Limb (tissue), 2 donors: ENCODE measurements at regions not wholly inside any gene's neighbourhood (a gene's known extent, or its start where the extent isn't known, plus 50 kb on each side); places are given as distances from the start of the nearest gene placed in this dataset.
"Not testable (repeated sequence)": the region's sequence is repeated elsewhere in the genome, so short reads cannot be mapped to it uniquely, and the experiment has no call there.

ENCODE experiments used
- DNase-seq, 2 donors: peaks; one replicate each; pipeline ENCODE4 v3.0.0-alpha.2; 2016; ENCODE audit errors: extremely low spot score in 2 of 2

DNA sequence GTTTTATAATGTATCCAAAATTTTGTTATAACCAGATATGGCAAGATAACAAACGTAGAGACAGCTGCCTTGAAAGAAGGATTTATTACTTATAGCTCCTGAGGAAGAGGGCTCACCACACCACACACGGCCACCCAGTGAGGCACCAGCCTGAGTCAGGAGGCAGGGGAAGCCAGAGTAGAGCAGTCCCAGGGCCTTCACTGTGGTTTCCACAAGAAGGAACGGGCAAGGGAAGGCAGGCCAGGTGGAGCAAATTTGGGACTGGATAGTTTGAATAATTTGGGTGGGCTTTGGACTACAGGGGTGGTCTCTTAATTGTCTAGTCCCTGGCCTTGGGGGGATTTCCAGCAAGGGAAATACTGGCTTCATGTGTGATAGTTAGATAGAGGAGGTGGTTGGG lies 72.5 kb downstream of the RRAGC start:
- no peak for DNase-seq

DNA sequence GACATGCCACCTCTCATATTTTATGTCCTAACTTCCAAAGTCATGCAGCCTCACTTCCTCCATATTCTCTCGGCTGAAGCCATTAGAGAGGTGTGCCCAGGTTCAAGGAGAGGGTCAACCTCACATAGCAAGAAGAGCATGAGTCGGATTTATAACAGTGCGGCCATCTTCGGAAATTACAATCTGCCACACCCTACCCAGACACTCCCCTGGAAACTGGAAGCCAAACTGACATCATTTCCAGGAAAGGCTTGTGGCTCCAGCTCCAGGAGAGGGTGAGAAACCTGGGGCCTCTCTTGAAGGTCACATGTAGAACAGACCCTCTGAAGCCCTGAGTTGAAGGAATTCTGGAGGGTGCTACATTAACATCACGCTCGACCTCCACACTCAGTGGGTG lies 73.5 kb downstream of the RRAGC start:
- DNase-seq = no peak

DNA sequence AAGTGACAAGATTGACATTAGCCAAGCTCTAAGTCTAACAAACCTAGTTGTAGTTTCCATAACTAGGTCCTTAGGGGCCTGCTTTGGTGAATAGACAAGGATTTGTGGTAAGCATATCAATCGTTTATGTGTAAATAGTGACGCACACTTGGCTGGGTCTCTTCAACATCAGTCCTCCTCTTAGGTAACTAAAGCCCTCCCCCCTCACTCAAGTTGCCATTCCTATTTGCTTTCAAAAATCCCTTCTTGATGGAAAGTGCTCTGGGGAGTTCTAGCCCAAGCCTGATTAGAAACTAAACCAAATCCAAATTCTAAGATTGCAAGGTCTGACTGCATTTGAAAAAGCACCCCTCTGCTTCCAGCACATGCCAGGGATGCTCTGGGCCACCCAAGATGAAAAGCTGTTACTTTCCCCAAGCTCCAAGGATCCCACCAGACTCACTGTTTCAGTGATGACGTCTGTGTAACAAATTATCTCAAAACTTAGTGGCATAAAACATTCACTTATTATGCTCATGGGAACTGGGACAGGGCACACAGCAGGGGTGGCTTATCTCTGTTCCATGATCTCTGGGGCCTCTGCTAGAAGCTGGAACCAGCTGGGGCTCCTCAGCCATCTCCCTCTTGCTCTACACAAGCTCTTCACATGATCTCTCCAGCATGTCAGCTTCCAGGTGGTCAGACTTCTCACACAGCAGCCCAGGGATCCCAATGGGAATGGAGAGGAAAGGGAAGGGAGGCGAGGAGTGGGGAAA lies 74.1 kb downstream of the RRAGC start:
- DNase-seq = no peak

DNA sequence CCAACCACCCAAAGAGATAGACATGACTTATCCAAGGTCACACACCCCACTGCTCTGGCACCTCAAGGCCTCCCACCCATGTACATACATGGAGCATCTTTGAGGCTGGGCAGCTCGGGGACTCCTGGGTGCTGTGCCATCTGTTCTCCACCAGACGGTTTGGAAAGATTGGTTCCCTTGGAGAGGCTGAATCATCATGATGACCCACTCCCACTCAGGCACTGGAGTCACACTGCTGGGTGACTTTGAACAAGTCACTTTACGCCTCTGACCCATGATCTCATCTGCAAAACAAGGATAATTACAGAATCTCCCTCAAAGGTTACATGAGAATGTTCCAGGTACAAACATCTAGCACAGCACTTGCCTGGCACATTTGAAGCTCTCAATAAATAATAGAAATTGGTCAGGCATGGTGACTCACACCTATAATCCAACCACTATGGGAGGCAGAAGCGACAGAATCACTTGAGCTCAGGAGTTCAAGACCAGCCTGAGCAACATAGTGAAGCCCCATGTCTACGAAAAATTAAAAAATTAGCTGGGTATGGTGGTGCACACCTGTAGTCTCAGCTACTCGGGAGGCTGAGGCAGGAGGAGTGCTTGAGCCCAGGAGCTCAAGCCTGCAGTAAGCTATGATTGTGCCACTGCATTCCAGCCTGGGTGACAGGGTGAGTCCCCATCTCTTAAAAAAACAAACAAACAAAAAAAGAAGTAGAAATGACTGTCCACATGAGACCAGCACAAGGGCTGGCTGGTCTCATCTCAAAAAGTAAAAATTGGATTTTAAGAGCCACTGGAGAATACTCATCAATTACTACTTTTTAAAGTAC lies 74.9 kb downstream of the RRAGC start:
- no peak for DNase-seq

DNA sequence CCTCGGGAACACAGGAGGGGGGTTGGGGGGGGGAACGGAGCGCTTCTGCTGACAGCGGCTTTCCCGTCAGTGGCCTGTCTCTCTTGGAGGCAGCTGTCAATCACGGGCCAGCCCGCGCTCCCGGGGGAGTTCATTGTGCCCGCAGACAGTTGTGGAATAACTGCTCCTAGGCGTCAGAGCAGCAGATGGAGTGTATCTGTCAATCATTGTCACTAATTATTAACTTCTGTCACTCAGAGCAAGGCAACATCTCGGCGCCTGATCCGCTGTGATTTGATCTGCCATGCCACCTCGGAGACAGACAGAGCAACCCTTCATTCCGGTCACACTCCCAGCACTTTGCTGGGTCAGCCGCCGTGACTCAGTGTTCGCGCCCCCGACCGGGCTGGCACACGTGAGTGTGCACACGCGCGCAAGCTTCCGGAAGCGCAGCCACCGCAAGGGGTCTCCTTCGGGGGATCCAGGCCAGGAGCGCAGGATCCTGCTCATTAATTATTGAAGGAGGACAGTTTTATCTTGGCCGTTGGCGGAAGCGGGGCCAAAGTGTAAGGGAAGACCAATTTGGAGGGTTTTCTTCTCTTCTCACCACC lies 75.8 kb downstream of the RRAGC start:
- peak in 1 of 2 donors; percentile 41 for DNase-seq

DNA sequence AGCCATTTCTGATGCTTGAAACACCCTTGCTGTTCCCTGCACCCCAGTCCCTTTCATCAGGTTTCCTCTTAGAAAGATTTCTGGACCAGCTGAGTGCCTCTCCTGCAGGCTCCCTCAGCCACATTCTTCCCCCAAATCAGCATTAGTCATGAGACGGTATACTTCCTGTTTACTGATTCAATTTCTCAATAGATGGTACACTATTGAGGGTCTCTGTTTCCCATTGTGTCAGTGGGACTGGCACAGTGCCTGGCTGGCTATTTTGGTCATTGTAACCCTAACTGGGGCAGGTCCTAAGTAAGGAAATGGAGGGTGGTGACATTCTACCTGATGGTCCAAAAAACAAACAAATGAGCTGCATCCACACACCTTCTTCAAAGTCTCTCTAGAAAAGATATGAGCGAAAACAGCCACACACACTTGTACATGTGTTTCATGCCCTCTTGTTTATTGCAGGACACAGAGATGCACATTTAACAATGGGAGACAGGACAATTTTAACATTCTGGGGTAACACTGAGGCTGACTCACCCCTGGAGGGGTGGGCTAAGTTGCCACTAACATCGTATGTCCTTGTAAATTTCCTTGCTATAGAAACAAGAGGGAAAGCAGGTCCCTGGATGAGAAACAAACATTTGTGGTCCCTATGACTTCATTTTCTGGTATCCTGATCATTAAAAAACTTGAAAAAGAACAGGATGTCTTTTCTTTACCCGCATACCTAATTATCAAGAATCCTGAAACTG lies 77.5 kb downstream of the RRAGC start:
- no peak for DNase-seq

DNA sequence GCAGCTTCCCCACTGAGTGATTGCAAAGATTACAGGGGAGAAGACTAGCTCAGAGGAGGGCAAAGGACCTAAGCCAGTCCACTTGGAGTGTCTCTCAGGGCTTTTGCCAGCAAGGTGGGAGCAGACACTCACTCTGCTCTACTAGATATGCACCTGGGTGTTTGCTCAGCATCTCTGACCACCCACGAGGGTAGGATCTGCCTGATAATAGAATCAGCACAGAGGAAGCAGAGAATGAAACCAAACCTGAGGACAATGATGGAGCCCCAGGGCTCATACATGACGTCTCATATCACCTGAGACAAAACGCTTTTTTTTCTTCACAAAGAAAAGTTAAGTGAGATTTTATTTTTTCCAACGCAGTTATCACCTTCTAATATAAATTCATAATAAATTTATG lies 79.4 kb downstream of the RRAGC start:
- no peak for DNase-seq

DNA sequence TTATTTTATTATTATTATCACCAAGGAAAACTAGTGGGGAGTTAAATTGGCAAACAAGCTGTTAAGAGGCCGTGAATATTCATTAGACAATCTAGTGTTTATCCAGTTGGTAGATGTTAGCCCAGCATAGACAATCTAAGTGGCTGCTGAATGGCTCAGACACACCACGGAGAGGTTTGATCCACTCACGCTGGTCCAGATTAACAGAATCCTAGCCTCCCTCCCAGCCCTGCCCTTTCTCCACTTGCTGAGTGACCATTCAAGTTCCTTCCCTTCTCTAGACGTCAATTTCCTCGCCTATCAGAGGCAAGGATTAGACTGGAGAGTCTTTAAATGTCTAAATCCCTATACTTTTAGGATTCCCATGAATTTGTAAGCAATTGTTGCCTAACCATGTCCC lies 80.1 kb downstream of the RRAGC start:
- DNase-seq = no peak

DNA sequence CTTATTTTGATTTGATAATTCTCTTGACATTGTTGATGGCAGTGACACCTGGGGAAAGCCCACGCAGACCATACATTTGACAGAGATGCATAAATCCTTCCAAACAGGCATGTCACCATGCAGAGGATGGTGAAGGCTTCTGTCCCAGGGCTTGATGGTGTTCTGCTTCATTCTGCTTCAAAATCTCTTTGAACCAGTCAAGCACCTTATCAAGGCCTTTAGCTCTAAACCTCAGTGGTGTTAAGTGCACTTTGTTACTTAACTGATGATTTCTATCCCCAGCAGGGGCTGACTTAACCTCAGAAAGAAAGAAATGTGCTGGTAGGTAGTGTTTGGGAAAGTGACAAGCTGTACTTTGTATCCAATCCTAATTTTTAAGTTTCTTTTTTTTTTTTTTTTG lies 81.1 kb downstream of the RRAGC start:
- DNase-seq = no peak

DNA sequence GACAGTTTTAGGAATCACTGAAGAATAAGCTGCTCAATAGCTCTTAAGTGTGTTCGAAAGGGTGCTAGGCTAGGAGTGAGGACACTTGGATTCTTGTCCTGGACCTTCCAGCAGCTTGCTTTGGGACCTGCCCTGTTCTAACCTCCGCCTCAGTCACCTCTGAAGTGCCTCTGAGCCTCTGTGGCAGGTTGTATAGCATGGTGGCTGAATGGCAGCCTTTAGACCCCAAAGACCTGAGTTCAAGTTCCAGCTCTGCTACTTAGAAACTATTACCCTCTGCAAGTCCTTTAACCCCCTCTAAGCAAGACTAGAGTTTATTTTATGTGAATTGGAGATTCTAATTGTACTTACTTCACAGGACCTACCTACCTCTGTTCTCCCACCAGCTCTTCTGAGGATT lies 81.5 kb downstream of the RRAGC start:
- no peak for DNase-seq

DNA sequence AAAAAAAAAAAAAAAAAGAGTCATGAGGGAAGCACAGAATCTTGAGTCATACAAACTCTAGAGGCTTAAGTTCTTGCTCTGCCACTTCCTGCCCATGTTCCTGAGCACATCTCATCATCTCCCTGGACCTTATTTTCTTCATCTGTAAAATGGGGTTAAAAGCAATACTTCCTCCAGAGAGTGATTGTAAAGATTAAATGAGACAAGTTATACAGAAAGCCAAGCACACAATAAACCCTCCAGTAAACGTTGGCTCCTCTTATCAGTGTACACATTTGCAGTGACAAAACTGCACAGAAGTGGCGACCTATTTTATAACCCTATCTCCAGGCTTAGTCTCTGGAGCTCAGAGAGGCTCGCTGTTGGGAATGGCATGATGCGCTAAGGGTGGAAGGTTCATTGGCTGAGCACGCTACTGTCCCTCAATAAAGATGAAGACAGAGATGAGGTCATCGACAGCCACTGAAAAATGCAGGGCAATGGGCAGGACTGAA lies 82.1 kb downstream of the RRAGC start:
- DNase-seq = no peak

DNA sequence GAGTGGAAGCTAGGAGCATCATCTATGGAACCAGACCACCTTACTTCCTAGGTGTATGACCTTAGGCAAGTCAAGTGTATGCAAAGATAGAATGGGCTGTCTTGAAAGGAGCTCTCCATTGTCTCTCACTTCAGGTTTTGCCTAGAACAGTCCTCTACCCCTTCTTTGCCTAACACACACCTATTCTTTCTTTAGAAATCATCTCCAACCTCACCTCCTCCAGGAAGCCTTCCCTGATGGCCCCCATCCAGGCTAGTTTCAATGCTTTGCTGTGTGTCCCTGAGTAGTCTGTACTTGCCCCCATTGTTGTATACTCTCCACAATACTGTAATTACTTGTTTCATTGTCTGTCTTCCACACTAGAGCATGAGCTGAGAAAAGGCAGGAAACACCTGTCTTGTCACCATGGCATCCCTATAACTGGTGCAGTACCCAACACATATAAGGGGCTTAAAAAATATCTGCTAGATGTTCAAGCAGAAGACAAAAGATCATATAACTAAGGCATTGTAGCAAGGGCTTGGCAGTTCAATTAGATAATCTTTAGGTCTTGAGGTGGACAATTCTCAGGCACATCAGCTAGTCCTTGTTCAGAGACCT lies 83.0 kb downstream of the RRAGC start:
- DNase-seq = no peak

DNA sequence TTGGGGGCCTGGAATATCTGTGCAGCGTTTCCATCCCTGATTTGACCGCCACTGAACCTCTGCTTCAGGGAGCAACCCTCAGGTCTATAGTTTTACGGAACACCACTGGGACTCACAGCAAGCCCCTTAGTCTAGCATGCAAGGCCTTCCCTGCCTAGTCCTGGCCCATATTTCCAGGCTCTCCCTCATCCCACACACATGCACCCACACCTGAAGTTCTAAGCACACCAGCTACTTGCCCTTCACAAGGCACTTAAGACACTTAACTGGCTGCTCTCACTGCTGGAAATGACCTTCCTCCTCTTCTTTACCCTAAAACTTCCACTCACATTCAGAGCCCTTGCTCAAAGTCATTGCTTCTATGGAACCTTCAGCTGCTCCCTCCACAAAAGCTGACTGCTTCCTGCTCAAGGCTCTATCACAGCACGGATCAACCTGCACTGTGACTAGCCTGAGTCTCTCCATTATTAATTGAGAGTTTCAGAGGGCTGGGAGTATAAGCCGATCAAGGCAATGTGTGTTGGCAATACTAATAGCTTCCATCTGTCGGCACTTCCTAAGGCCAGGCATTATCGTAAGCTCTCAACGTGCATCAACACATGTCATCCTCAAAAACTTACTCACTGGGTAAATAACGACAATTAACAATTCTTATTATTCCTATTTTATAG lies 84.3 kb downstream of the RRAGC start:
- no peak for DNase-seq

DNA sequence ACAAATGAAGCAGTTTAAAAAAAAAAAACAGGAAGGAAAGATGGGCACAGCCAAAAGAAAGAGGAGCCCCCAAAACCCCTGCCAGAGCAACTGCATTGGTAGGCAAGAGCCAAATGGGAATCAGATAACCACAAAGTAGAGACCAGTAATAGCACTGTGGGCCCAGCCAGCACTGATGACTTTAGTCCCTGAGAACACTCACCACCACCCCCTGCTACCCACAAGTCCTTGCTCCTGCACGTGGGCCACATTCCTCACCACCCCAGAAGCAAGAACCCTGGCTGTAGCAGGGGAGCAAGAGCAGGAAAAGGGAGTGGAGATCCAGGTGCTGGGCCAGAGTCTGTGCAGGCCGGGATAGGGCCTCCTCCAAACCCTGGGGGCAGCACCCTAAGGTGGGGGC lies 86.1 kb downstream of the RRAGC start:
- no peak for DNase-seq

DNA sequence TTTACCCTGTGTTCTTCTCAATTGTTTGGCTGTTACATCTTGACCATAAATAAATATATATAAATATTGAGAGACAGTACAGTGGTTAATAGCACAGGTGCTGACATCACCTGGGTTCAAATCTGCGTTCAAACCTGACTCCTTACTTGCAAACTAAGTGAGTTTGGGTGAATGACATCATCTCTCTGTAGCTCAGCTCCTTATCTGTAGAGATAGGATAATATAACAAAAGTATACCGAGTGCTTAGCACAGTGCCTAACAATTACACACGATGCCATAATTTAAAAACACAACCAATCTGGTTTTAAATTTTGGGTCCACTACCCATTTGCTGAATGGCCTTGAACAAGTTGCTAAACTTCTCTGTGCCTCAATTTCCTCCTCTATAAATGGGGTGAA lies 86.6 kb downstream of the RRAGC start:
- no peak for DNase-seq

DNA sequence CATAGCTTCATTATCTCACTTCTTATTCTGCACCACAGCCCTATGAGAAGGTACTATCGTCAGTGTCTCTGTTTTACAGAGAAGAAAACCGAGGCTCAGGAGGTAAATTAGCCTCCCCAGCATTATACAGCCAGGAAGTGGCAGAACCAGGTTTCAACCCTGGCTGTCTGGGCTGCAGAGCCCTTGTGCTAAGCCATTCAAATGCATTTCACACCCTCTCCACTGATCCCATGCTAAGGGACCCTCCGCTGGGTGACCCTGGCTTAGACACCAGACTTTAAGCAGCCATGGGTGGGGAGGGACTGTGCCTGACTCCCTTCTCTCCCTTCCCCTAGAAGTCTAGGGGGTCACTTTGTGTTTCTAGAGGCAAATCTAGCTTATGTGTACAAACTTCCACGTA lies 87.5 kb downstream of the RRAGC start:
- DNase-seq = no peak

DNA sequence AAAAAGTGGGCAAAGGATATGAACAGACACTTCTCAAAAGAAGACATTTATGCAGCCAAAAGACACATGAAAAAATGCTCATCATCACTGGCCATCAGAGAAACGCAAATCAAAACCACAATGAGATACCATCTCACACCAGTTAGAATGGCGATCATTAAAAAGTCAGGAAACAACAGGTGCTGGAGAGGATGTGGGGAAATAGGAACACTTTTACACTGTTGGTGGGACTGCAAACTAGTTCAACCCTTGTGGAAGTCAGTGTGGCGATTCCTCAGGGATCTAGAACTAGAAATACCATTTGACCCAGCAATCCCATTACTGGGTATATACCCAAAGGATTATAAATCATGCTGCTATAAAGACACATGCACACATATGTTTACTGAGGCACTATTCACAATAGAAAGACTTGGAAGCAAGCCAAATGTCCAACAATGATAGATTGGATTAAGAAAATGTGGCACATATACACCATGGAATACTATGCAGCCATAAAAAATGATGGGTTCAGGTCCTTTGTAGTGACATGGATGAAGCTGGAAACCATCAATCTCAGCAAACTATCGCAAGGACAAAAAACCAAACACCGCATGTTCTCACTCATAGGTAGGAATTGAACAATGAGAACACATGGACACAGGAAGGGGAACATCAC lies 88.9 kb downstream of the RRAGC start:
- not testable (repeated sequence) for DNase-seq

DNA sequence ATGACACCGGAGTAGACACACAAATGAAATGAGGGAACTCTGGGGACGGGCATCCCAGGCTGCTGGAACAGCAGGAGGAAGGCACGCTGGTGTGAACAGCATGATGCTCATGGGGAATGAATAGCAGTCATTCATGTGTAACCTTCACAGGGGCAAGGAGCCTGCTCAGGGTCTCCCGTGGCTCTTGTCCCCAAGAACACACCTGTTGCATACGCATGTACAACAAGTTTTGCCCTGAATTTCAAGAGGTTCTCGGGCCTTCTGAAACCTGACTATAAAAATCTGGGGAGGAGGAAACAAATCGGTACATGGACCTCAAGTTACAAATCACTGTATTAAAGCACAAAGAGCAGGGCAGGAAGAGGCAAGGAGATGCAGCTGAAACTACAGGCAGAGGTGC lies 93.4 kb downstream of the RRAGC start:
- DNase-seq = no peak

DNA sequence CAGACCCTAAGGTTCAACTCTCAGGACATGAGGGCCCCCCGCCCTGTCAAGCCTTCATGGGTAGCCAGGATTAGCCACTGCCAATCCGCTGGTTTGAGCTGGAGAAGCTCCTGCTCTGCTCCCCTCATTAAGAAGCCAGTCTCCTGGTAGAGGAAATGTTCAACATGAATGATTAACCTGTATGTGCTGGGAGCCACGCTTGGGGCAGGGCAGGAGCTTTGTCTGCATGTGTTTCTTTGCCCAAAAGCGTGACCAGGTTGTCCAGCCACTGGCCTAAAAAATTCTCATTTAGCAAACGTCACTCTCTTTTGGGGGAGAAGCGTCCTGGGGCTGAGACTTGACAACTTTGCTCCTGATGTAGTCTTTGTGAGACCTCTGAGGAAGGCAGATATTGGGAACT lies 96.5 kb downstream of the RRAGC start:
- no peak for DNase-seq

DNA sequence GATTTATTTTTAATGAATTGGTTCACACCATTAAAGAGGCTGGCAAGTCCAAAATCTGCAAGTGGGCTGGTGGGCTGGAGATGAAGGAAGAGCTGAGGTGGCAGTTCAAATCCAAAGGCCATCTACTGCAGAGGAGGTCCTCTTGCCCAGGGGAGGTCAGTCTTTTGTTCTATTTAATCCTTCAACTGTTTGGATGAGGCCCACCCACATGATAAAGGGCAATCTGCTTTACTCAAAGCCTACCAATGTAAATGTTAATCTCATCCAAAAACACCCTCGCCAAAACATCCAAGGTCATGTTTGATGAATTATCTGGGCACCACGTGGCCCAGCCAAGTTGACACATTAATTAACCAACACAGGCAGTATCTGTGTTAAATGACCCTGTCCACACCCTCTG lies 99.0 kb downstream of the RRAGC start:
- DNase-seq = no peak
